Mesothelial cell of epicardium (in vitro differentiated cells): ENCODE measurements at regions not wholly inside any gene's neighbourhood (a gene's known extent, or its start where the extent isn't known, plus 50 kb on each side); places are given as distances from the start of the nearest gene placed in this dataset.

Experiments
- DNase-seq, 2 experiments: peaks; one replicate each; pipeline ENCODE4 v3.0.0; 2021; ENCODE audit warnings: low spot score in 2 of 2; ENCODE audit not compliant: unreplicated experiment in 2 of 2
- H3K27ac Mint-ChIP-seq: 2 replicates; pipeline ENCODE4 v1.8.0; 2021; ENCODE audit warnings: mixed read lengths
- H3K27me3 Mint-ChIP-seq: 2 replicates; pipeline ENCODE4 v1.8.0; 2021; ENCODE audit warnings: low read depth, mixed read lengths
- H3K36me3 Mint-ChIP-seq: 2 replicates; pipeline ENCODE4 v1.8.0; 2021; ENCODE audit warnings: mixed read lengths
- H3K4me1 Mint-ChIP-seq: 2 replicates; pipeline ENCODE4 v1.8.0; 2021; ENCODE audit warnings: mixed read lengths
- H3K4me3 Mint-ChIP-seq: 2 replicates; pipeline ENCODE4 v1.8.0; 2021; ENCODE audit warnings: mild to moderate bottlenecking, moderate library complexity, mixed read lengths
- H3K9me3 Mint-ChIP-seq: 2 replicates; pipeline ENCODE4 v1.8.0; 2021; ENCODE audit warnings: mixed read lengths
- CTCF ChIP-seq: fragments of 200-600 bp; sonication (generic); IDR thresholded peaks from one replicate; pipeline ENCODE4 v1.5.0; 2021; ENCODE audit warnings: antibody characterized with exemption; ENCODE audit not compliant: unreplicated experiment

GRCh38 chr10:83397806-83398205 is 741.5 kb upstream of the GHITM start:
- Mint-ChIP-seq H3K9me3 (peaks cover 3% of the 10 kb centered on the region), H3K27ac (no peak overlapping the region), H3K4me3 (no peak overlapping the region), H3K4me1 (no peaks in the 10 kb centered on the region), H3K27me3 (no peaks in the 10 kb centered on the region), H3K36me3 (no peaks in the 10 kb centered on the region)
- TF ChIP-seq CTCF: no peak
- no peak for DNase-seq

- Mint-ChIP-seq H3K36me3 (no peaks in the 10 kb centered on the region), H3K4me3 (no peak overlapping the region), H3K9me3 (peaks cover 5% of the 10 kb centered on the region), H3K27ac (no peak overlapping the region), H3K4me1 (no peaks in the 10 kb centered on the region), H3K27me3 (no peaks in the 10 kb centered on the region)
- no peak for DNase-seq
- no peak for TF ChIP-seq CTCF
These were observed 728.7 kb upstream of the GHITM start for GRCh38 chr10:83410570-83410969.

GRCh38 chr10:83425306-83425705 is 714.0 kb upstream of the GHITM start:
- no peak for TF ChIP-seq CTCF
- H3K4me3 Mint-ChIP-seq: no peak overlapping the region
- H3K4me1 Mint-ChIP-seq: peaks cover 4% of the 10 kb centered on the region
- peaks cover 7% of the 10 kb centered on the region for H3K36me3 Mint-ChIP-seq
- no peak overlapping the region for H3K27ac Mint-ChIP-seq
- no peaks in the 10 kb centered on the region for H3K27me3 Mint-ChIP-seq
- H3K9me3 Mint-ChIP-seq: peaks cover 25% of the 10 kb centered on the region
- DNase-seq: no peak

- Mint-ChIP-seq H3K27me3 (no peaks in the 10 kb centered on the region), H3K4me3 (no peak overlapping the region), H3K27ac (no peak overlapping the region), H3K9me3 (peaks cover 36% of the 10 kb centered on the region), H3K36me3 (peaks cover 7% of the 10 kb centered on the region), H3K4me1 (peaks cover 4% of the 10 kb centered on the region)
- DNase-seq: no peak
- no peak for TF ChIP-seq CTCF
These were observed 712.2 kb upstream of the GHITM start for GRCh38 chr10:83427101-83427500.

- H3K9me3 Mint-ChIP-seq: peaks cover 46% of the 10 kb centered on the region
- no peak for TF ChIP-seq CTCF
- H3K27me3 Mint-ChIP-seq: no peaks in the 10 kb centered on the region
- DNase-seq: no peak
- peaks cover 7% of the 10 kb centered on the region for H3K36me3 Mint-ChIP-seq
- no peak overlapping the region for H3K27ac Mint-ChIP-seq
- H3K4me1 Mint-ChIP-seq: no peaks in the 10 kb centered on the region
- no peak overlapping the region for H3K4me3 Mint-ChIP-seq
These were observed 706.9 kb upstream of the GHITM start for GRCh38 chr10:83432261-83433045.
